Adrenal gland (tissue), 9 donors: ENCODE measurements at regions not wholly inside any gene's neighbourhood (a gene's known extent, or its start where the extent isn't known, plus 50 kb on each side); places are given as distances from the start of the nearest gene placed in this dataset.

Experiments used
- DNase-seq, 7 donors: peaks; one replicate each; pipeline ENCODE4 v3.0.0-alpha.2; 2019 to 2020
- H3K27ac ChIP-seq, 5 donors: fragments of 200-600 bp; sonication (generic) in 4 of 5; 1 replicate in 3 of 5; 2 replicates in 2 of 5; pipeline versions ENCODE4 v1.5.1 to v1.8.0; 2016 to 2020; ENCODE audit warnings: mild to moderate bottlenecking in 1 of 5
- H3K27me3 ChIP-seq: fragments of 200-600 bp; 2 replicates; pipeline ENCODE4 v1.8.0; 2021
- H3K36me3 ChIP-seq, 2 donors: fragments of 200-600 bp; replicated peaks in 1 of 2; 1 replicate in 1 of 2; 2 replicates in 1 of 2; pipeline versions ENCODE4 v1.5.1 to v1.8.0; 2018 to 2022
- H3K4me1 ChIP-seq, 2 donors: fragments of 200-600 bp; replicated peaks in 1 of 2; 1 replicate in 1 of 2; 2 replicates in 1 of 2; pipeline versions ENCODE4 v1.5.1 to v1.8.0; 2018 to 2021
- H3K4me3 ChIP-seq, 4 donors: fragments of 200-600 bp; sonication (generic) in 3 of 4; one replicate each; pipeline ENCODE4 v1.5.1; 2016 to 2018
- H3K9me3 ChIP-seq, 3 donors: fragments of 200-600 bp; sonication (generic) in 1 of 3; replicated peaks in 1 of 3; 1 replicate in 2 of 3; 2 replicates in 1 of 3; pipeline versions ENCODE4 v1.5.1 to v1.8.0; 2016 to 2021
- POLR2A ChIP-seq, 2 donors: fragments of 450-650 bp; IDR thresholded peaks; one replicate each; pipeline ENCODE4 v1.6.1; 2017; ENCODE audit warnings: antibody characterized with exemption in 2 of 2, mild to moderate bottlenecking in 2 of 2, moderate library complexity in 1 of 2
- WGBS, 4 donors: extraction: QIAGEN DNeasy Blood & Tissue Kit in 2 of 4; methylation state at CpG; one replicate each; pipeline versions ENCODE4 v1.1.5 to v1.1.7; 2013 to 2017; 5-methylcytosine and 5-hydroxymethylcytosine counted together
- intact Hi-C, 2 donors: fragments of 100-400 bp; cut with DNase I; formaldehyde crosslinking; loops; one replicate each; pipeline versions ENCODE4 v1.14.1 to v1.15.0; 2022 to 2023
- TF ChIP-seq, protein P1 (sequence below), 6 experiments: fragments of 450-650 bp in 4 of 6; fragments of 200-600 bp in 2 of 6; sonication (generic) in 1 of 6; IDR thresholded peaks; 1 replicate in 5 of 6; 2 replicates in 1 of 6; pipeline versions ENCODE4 v1.5.1 to v1.8.0; 2016 to 2021; ENCODE audit warnings: antibody characterized with exemption in 6 of 6, mild to moderate bottlenecking in 2 of 6, moderate library complexity in 1 of 6
- donor health status: healthy with polysubstance abuse.
- donor health status: Bipolar disorder and iron deficiency.
- donor health status: DM: yes; HTN: yes; CAD: no.
- donor health status: DM: no; HTN: no; CAD: no.
- donor health status: DM: no; HTN: no; CAD: no.

GRCh38 chr11:98600103-98600502 lies 420.6 kb upstream of the CNTN5 start:
- DNase-seq = no peak
- no peak overlapping the region for H3K4me3 ChIP-seq
- WGBS, 4 donors = 61 to 82% (median 71%) methylated on average over 2 to 3 of the region's 3 CpGs
- no peaks in the 10 kb centered on the region for H3K9me3 ChIP-seq
- no peaks in the 10 kb centered on the region for H3K36me3 ChIP-seq
- H3K27ac ChIP-seq = no peak overlapping the region
- intact Hi-C loops = no loop called here
- H3K4me1 ChIP-seq = no peaks in the 10 kb centered on the region
- TF ChIP-seq, protein P1, sequence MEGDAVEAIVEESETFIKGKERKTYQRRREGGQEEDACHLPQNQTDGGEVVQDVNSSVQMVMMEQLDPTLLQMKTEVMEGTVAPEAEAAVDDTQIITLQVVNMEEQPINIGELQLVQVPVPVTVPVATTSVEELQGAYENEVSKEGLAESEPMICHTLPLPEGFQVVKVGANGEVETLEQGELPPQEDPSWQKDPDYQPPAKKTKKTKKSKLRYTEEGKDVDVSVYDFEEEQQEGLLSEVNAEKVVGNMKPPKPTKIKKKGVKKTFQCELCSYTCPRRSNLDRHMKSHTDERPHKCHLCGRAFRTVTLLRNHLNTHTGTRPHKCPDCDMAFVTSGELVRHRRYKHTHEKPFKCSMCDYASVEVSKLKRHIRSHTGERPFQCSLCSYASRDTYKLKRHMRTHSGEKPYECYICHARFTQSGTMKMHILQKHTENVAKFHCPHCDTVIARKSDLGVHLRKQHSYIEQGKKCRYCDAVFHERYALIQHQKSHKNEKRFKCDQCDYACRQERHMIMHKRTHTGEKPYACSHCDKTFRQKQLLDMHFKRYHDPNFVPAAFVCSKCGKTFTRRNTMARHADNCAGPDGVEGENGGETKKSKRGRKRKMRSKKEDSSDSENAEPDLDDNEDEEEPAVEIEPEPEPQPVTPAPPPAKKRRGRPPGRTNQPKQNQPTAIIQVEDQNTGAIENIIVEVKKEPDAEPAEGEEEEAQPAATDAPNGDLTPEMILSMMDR (IDR thresholded peaks at IDR 0.05) = no peak
- no peak for TF ChIP-seq POLR2A (IDR thresholded peaks at IDR 0.05)
- no peaks in the 10 kb centered on the region for H3K27me3 ChIP-seq

DNA sequence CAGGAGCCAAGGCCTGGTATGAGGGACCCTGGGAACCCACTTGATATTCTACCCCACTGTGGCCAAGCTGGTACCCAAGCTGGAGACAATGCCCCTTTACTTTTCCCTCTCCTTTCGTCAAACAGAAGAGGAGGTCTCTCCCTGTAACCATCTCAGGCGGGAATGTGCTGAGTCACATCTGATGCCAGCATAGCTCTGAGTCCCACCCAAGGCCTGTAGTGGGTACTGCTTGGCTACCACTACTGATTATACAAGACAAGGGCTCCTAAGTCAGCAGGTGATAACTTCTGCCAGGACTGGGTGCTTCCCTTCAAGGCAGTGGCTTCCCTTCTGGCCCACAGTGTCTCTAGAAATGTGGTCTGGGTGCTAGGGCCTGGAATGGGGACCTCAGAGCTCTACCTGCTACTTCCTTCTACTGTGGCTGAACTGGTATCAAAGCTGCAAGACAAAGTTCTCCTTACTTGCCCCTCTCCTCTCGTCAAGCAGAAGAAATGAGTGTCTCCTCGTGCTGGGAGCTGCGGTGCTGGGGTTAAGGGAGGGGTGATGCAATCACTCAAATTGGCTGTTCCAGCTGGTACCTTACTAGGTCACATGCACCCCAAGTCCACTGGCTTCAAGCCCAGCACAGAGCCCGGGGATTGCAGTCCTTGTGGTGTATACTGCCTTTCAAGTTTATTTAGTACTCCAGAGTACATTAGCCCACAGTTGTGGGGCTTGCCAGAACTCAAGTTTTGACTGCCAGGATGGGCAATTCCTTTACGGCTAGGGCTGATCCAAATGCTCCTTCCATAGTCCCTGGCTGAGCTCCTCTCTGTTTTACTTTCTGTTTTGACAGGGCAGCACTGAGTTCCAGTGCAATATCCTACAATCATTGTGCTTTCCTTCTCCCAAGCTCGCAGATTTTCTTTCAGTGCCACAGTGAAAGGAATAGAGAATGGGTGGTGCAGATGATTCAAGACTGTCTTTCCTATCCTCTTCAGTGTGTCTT lies 419.7 kb upstream of the CNTN5 start:
- no peak for TF ChIP-seq POLR2A (IDR thresholded peaks at IDR 0.05)
- TF ChIP-seq, protein P1 (IDR thresholded peaks at IDR 0.05) = no peak
- H3K4me1 ChIP-seq = no peaks in the 10 kb centered on the region
- H3K27ac ChIP-seq = no peak overlapping the region
- no peaks in the 10 kb centered on the region for H3K27me3 ChIP-seq
- H3K4me3 ChIP-seq = no peak overlapping the region
- intact Hi-C loops = no loop called here
- no peaks in the 10 kb centered on the region for H3K36me3 ChIP-seq
- no peak for DNase-seq
- H3K9me3 ChIP-seq = no peaks in the 10 kb centered on the region
- 74 to 80% (median 77%) methylated on average over 8 of the region's 8 CpGs for WGBS, 4 donors

GRCh38 chr11:98616098-98616655 lies 404.6 kb upstream of the CNTN5 start:
- H3K4me1 ChIP-seq = no peaks in the 10 kb centered on the region
- no peaks in the 10 kb centered on the region for H3K27me3 ChIP-seq
- no peak overlapping the region for H3K27ac ChIP-seq
- no peak overlapping the region for H3K4me3 ChIP-seq
- DNase-seq = no peak
- H3K36me3 ChIP-seq = no peaks in the 10 kb centered on the region
- intact Hi-C loops = no loop called here
- no peaks in the 10 kb centered on the region for H3K9me3 ChIP-seq
- TF ChIP-seq POLR2A (IDR thresholded peaks at IDR 0.05) = no peak
- TF ChIP-seq, protein P1 (IDR thresholded peaks at IDR 0.05) = no peak

GRCh38 chr11:98621767-98622166 lies 399.0 kb upstream of the CNTN5 start:
- H3K36me3 ChIP-seq = no peaks in the 10 kb centered on the region
- no peaks in the 10 kb centered on the region for H3K9me3 ChIP-seq
- intact Hi-C loops = no loop called here
- no peaks in the 10 kb centered on the region for H3K27me3 ChIP-seq
- H3K4me1 ChIP-seq = no peaks in the 10 kb centered on the region
- no peak overlapping the region for H3K4me3 ChIP-seq
- no peak for DNase-seq
- TF ChIP-seq POLR2A (IDR thresholded peaks at IDR 0.05) = no peak
- H3K27ac ChIP-seq = no peak overlapping the region
